HG03159 (cell line): ENCODE measurements at regions not wholly inside any gene's neighbourhood (a gene's known extent, or its start where the extent isn't known, plus 50 kb on each side); places are given as distances from the start of the nearest gene placed in this dataset.

Source experiments
- ATAC-seq: cut with Tn5 transposase; IDR thresholded peaks from one replicate; pipeline ENCODE4 v1.9.1; 2021; ENCODE audit warnings: mild to moderate bottlenecking, moderate library complexity; ENCODE audit not compliant: unreplicated experiment

DNA sequence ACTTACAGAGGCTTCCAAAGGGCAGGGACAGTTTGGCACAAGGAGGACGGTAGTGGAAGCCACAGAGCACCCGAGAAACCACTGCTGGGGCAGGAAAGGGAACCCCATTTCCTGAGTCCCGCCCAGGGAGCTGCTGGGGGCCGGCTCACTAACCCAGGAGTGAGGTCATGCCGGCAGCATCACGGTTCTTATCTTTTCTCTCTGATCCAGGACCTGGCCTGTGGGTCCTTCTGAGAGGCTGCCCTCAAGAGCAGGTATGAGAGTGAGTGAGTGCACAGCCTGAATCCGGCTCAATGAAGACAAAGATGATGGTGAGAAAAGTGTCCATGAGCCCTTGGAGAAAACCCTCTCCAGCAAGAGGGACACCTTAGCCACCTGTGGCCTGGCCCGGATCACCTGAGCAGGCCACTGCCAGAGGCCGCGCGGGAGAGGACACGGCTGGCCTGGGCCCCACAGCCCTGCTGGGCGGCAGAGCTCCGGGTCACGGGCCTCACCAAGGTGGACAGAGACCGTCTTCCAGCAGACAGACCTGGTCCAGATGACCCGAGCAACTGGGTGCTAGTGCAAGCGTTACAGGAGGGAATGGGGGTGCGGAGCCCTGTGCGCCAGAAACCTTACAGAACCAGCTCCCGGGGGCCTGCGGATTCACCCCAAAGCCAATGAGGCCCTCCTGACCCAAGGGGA, 94.9 kb downstream of the RIPK4 start:
- no peak for ATAC-seq

DNA sequence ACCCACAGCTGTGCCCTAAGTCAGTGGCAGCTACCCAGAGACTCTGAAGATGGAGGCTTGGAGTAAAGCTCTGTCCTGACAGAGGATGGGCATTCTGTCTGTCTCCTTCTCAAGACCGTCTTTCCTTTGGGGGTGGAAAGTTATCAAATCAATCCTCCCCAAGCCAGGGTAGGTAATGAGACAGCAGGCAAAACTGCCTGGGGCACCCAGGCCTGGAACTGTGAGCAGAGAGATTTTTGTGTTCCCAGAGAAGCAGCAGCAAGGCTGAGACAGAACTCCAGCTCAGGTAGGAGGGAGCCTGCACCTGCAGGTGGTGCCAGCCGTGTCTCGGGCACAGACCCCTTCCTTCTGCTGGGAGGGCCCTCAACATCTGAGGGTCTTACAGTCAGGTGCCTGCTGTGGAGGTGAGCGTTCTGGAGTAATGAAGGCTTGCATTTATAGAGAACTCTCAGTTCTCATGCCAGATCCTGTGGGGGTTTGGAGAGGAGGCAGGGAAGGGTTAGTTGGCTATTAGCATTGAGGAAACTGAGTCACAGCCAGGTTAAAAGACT, 95.6 kb downstream of the RIPK4 start:
- no peak for ATAC-seq

DNA sequence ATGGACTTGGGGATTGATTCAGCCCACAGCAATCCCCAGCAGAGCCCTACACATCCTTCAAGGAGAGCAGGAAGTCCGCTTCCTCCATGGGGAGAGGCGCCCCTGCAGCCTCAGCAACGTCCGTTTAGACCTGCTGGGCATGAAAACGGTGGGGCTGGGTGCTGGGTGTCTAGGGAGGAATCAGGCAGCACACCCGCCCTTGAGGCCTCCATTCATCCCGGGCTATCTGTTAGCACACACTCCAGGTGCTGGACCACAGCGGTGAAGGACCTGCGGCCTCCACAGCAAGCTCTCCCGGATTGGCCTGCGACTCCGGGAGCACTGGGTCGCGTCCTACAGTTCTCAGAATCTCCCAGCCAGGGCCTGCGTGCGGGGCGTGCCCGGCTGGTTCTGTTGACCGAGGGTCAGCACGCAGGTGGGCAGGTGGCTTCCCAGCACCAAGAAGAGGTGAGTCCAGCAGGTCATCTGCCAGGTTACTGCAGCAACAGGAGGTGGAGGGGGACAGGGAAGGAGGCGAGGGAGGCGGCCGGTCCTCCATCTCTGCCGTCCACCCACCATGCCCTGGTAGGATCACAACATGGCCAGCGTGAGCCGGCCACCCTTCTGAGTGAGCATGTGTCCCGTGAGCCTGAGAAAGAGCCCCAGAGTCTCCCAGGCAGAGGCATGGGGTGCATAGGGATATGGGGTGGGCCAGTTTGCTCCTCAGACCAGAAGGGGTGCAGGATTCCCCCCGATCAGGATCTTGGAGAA, 96.6 kb downstream of the RIPK4 start:
- no peak for ATAC-seq

DNA sequence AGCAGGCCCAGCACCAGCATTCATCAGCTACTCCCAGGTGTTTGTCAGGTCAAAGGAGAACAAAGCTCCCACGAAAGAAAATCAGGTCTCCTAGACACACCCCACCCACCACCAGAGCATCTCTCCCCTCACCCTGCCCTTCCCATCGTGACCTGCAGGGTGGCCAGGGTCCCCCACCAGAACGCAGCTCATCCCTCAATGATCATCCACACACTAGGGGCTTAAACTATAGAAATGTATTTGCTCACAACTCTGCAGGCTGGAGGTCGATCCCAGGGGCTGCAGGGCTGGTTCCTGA, 97.4 kb downstream of the RIPK4 start:
- no peak for ATAC-seq

DNA sequence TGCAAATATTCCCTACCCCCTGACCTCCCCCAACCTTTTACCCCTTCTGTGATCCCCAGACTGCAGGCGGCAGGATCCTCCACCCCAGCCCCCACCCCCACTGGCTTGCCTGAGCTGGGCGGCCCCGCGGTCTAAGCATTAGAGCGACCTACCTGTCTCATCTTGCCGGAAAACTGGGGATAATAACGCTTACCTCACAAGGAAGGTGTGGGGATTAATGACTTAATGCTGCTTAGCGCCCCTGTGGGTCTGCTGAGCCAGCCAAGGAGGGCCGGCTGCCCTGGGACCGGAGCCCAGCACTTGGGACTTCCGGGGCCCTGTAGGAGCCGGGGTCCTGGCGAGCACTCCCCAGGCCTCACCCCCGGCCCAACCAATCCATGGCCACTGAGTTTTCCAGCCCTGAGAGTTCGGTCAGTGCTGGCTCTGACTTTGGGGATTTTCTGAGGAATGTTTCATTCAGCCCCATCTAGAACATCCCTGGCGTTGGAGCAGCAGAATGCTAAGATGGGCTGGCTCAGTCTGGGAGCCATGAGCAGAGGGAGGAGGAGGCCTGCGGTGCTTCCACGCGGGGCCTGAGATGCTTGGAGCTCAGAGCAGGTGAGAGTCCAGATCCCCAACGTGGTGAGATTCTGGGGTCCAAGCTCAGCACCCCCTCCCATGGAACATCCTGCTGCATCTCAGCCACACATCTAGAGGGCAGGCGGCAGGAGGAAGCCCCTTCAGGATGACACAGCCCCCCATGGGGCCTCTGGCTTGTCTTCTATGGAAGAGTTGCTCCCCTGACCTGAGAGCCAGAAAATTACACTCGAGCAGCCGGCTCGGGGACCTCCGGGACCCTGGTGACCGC, 97.9 kb downstream of the RIPK4 start:
- no peak for ATAC-seq

DNA sequence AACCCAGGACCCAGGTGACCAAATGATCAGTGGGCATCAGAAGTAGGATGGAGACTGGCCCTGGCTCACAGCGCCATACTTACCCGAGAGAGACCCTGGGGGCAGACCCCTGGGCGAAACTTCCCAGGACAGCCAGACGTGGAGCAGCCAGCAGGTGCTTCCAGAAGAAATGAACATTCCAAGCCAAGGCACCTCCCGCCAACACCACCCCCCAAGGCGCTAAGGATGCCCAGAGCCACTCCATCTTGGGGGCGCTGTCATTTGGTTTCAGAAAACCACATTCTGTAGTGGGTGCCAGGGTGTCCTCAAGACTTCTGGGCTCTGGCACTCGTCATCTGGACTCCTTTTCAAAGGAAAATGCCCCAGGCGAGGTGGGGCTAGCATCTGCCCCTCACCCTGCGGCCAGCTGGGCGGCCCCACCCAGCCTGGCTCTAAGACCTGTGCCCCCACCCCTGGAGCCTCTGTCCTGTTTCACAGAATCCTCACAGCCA, 98.8 kb downstream of the RIPK4 start:
- ATAC-seq, result no peak

DNA sequence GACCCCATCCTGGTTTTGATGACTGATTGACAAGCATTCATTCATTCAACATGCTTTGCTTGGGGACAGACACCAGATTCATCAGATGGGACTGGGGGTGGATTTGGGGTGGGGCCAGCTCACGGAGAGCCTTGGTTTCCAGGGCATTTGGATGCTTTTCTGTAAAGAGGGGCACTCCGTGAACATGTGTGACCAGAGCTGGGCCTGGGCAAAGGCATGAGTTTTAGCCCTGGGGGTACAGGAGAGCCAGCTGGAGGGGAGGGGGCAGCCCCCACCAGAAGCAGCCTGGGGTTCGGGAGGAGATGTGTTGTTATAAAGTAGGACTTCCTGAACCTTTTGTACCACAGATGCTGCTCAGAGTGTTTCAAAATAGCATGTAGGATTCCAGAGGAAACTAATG, 99.7 kb downstream of the RIPK4 start:
- ATAC-seq, result no peak

DNA sequence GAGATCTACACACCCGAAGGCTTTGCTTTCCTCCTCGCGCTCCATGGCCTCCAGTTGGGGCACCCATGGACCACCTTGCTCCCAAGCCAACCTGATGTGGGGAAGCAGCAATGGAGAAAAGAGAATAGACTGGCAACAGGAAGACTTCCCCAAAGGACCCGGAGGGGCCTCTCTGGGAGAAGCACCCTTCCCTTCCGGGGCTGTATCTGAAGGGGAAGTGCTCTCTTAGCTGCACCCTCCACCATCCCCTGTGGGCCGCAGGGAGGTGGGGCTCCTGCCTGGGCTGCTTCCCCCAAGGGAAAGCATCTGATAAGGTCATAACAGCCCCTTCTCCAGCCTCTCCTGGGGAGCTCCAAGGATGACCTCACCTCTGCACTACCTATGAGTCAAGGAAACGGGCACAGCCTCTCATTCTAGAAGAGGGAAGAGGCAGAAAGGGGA, 100.2 kb downstream of the RIPK4 start:
- no peak for ATAC-seq

DNA sequence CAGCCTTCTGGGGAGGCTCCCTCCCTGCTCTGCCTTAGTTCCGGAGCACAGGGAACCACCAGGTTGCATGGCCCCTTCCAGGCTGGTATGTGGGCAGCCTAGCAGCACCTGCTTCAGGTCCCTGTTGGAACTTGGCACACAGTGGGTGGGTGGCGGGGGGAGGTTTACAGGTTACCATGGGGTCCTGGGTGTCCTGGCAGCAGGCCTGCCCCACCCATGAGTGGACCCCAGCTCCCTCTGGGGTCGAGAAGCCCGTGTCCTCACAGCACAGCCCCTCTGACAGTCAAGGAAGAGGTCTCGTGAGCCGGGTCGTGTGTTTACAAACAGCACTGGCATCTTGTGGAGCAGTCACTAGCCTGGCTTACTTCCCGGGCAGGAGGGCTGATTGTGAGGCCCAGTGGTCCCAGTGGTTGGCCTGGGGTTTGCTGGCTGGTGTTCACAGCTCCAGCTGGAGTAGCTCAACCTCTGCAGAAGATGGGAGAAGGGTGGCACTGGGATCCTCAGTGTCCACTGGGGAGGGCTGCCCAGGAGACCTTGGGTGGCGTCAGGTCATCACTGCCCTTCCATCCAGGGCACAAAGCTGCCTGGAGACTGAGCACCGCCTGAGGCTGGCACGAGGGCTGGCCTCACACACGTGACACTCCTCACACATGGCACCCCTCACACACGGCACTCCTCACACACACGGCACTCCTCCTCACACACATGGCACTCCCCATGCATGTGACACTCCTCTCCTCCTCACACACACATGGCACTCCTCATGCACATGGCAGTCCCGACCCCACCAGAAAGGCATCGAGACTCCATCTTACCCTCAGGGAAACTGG, 100.9 kb downstream of the RIPK4 start:
- ATAC-seq, result no peak

DNA sequence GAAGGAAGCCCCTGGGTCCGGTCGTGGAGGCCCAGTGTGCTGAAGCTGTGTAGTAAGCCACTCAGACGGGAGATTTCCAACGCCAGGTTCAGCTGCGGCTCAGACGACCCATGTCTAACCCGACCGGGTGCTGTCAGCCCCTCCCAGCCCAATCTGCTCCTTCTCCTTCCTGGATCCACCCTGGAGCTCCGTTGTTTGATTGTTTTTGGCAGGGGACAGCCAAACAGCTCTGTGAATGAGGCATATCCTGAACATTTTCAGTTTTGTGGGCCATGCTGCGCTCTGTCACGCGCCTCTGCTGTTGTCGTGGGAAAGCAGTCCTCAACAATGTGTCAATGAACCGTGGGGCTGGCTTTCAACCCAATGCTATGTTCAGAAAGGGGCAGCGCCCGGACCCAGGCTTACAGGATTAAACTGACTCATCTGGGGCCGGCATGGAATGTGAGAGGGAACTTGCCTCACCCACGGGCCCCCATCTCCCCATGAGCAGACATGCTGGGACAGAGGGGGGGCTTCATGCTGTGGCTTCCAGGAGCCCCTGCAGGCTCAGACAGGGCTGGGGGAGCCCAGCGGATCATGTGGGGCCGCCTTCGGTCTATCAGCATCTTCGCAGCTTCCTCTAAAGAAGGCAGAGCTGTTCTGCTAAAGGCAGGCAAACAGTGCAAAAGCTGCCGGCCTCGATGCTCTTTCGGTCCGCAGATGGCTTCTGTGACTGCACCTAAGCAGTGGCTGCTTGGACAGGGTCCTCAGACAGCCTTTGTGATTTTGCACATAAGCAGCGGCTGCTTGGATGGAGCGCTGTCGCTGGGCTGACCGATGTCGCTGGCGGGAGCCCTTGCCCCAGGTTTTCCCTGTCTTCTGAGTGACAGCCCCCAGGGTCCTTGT, 101.7 kb downstream of the RIPK4 start:
- no peak for ATAC-seq

DNA sequence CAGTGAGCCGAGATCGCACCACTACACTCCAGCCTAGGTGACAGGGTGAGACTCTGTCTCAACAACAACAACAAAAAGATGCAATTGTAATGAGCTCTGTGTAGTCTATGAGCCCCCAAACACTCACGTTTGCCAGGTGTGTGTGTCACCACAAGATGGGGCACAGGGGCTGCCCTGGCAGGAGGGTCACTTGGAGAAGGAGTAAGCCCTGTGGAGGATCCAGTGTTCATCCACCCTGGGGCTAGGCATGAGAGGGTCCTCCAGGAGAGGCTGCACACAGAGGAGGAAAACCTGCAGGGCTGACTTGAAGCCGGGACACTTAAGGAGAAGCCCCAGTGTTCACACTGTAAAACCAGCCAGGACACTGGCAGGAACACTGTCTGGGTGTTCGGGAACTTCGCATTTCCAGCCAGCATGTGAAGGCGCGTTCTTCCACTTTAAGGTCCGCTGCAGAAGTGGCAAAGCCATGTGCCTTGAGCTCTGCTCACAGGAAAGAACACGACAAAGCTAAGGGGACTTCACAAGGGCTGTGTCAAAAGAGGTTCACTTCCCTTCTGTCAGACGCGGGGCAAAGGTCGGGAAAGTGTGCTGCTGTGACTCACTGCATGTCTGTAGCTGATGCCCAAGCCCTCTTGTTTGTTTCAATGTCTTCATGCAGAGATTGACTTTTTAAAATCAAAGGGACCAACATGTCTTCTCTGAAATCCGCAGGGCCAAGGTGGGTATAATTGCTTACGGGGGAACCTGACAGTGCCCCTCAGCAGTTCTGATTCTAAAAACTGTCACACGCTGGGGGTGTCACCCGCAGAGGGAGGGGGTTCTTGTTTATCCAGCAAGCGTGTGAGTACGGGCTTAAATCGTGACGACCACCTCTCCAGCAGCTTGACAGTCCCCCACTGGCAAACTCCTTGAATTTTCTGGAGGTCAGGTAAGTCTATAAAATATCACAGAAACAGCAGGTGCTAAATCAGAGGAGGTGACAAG, 102.8 kb downstream of the RIPK4 start:
- ATAC-seq, result no peak

DNA sequence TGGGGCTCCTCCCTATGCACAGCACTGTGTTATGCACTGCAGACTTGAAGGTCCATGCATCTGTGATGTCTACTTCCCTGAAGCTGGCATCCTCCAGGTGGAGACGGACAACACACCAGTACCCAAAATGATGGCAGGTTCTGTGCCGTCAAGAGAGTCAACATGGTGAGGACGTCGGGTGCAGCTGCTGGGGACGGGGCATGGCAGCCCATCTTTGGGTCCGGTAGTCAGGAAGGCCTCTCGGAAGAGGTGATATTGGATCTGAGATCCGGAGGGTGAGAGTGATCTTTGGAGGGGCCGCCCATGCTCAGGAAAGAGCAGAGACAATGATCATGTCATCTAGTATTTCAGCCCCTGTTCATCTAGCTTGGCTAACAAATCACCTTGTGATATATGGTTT, 104.1 kb downstream of the RIPK4 start:
- ATAC-seq, result no peak

DNA sequence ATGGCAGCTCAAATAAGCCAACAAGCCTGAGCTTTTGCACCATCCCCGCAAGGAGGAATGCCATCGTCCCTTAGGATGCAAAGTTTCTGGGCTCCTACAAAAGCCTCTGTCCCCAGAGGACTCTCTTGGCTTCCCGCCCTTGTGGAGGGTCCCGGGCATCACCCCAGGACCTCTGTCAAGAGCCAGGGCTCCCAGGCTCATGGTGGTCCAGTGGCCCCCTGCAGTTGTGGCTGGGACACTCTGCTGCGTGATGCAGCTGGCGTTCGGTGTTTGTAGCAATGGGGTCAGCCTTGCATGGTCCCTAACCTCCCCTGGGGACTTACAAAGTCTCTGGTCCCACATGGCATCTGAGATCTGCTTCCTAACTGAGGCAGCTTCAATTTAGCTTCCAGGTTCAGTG, 104.7 kb downstream of the RIPK4 start:
- no peak for ATAC-seq

DNA sequence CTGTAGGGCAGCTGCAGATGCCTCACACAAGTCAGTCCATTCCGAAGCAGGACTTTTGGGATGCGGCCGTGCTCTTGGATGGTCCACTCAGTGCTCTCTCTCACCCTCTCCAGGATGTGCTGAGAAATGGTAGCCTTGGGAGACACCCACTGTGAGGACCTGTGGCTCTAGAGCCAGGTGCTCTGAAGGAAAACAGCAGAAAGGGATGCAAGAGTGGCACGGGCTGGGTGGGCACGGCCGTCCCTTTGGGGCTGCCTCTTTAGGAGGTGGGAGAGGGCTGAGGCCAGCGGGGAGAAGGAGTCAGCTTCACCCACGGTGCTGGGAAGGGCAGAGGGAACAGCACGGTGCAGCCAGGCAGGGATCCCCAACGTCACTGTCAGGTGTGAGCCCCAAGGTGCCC, 106.1 kb downstream of the RIPK4 start:
- ATAC-seq, result no peak

DNA sequence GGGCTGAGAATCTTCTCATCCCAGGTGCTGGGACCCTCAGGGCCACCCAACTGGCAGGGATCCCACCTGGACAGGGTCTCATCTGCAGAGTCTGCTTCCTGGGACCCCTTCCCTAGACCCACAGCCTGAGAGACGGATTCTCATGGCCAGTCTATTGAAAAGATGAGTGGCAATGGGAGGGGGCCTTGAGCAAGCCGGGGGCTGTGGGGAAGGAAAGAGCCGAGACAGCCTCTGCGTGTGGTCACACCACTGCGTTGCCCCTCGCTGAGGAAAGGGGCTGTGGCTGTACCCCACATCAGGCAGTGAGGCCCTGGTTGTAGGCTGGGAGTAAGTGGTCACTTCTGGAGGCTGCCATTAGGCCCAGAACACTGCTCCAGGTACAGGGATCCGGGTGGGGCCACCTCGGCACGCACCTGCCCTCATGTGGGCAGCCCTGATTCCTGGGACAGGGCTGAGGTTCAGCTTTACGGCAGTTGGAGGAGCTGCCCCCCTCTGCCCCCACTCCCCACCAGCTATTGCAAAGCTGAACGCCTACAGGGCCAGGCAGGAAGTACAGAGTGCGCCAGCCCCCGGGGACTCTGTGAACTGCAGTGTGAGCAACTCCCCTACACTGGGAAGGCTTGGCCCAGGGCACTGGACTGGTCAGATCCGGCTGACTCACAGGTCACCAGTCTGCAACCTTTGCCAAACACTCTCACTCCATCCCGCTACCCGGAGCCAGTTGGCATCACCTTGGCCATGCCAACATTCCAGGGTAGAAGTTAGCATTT, 106.9 kb downstream of the RIPK4 start:
- ATAC-seq, result no peak

DNA sequence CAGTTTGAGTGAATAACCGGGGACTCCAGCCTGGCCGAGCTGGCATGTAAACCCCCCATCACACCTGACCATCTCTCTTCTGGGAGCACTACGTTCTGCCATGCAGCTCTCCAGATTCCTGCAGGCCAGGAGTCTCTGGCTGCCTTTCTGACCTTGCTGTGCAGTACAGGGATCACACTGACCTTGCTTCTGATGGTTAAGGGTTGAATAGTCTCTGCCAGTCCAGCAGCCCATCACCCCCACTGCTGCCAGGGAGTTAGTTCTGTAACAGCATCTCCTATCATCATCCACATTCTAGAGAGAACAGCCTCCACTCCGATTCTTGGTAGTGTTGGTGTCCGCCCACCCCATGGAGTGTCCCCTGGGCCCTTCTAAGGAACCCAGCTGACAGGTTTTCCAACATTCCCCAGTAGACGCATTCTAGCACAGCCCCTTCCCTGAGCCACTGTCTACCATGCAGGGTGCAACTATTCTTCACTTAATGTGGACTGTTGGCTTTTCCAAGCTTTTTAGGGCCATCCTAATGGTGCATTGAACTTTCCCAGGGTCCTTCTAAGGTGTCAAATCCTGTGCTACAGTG, 109.8 kb downstream of the RIPK4 start:
- ATAC-seq, result no peak

DNA sequence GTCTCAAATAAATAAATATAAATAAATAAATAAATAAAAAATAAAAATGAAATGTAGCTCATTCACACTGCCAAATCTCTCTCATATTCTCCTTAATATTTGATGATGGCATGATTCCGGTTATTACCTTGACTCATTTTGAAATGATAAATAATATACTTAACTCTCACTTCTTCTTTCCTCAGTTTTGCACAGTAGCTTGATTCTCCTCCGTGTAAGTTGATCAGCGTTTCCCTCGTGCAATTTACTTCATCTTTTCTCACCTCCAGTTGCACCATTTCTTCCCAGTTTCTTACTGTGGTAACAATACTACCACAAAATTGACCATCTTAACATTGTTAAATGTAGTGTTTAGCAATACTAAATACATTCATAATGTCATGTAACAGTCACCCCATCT, 111.6 kb downstream of the RIPK4 start:
- no peak for ATAC-seq
